ENCODE measurements at regions not wholly inside any gene's neighbourhood (a gene's known extent, or its start where the extent isn't known, plus 50 kb on each side); places are given as distances from the start of the nearest gene placed in this dataset.

GRCh38 chr11:69922596-69923111, 103.4 kb upstream of the FGF3 start:
- Histone ChIP-seq H3K9ac (ENCODE audit: control insufficient read depth, insufficient read depth, low read length) (no peak overlapping the region), H3K4me2 (ENCODE audit: control insufficient read depth, insufficient read depth) (no peak overlapping the region), H4K20me1 (ENCODE audit: control insufficient read depth, insufficient read depth) (no peaks in the 10 kb centered on the region), H3K27ac (ENCODE audit: control insufficient read depth, insufficient read depth) (no peak overlapping the region), H2AFZ (ENCODE audit: control insufficient read depth, low read depth, low read length) (no peak overlapping the region), H3K9me3 (replicated peaks; ENCODE audit: control insufficient read depth, insufficient read depth, low read length) (no peaks in the 10 kb centered on the region), H3K27me3 (replicated peaks in 1 of 2; ENCODE audit: control insufficient read depth in 2 of 2, insufficient read depth in 2 of 2, low read length in 1 of 2) (peaks cover 2 to 5% of the 10 kb centered on the region in 2 experiments; a peak in 2 of 4 replicates), H3K36me3 (ENCODE audit: control insufficient read depth in 2 of 2, insufficient read depth in 2 of 2, low read length in 1 of 2) (no peaks in the 10 kb centered on the region), H3K4me3 (no peak overlapping the region), H3K4me1 (ENCODE audit: control insufficient read depth, insufficient read depth, low read length) (no peaks in the 10 kb centered on the region), H3K79me2 (ENCODE audit: control insufficient read depth, insufficient read depth, low read length) (no peaks in the 10 kb centered on the region)
- BruUV-seq (replicated peaks): no TSS peak
- TF ChIP-seq ZBED1 (IDR thresholded peaks at IDR 0.05; ENCODE audit: borderline replicate concordance) (no peak), RELA (IDR thresholded peaks at IDR 0.05; ENCODE audit: borderline replicate concordance, partially characterized antibody) (no peak), SIN3A (IDR thresholded peaks at IDR 0.05; ENCODE audit: low read depth, low read length) (no peak), NR2C2 (IDR thresholded peaks at IDR 0.05; ENCODE audit: borderline replicate concordance, control insufficient read depth, insufficient read length, low read depth) (no peak), USF1 (IDR thresholded peaks at IDR 0.05; ENCODE audit: borderline replicate concordance, extremely low read length, insufficient read depth, low read depth, low read length) (no peak), NBN (IDR thresholded peaks at IDR 0.05) (no peak), MTA2 (IDR thresholded peaks at IDR 0.05; ENCODE audit: low read depth) (no peak), CHD4 (IDR thresholded peaks at IDR 0.05) (no peak), ZNF274 (IDR thresholded peaks at IDR 0.05; ENCODE audit: insufficient read depth, insufficient read length) (no peak), CHD2 (IDR thresholded peaks at IDR 0.05; ENCODE audit: borderline replicate concordance, low read depth, low read length) (no peak), TBL1XR1 (IDR thresholded peaks at IDR 0.05; ENCODE audit: low read depth, low read length) (no peak), YY1 (IDR thresholded peaks at IDR 0.05; ENCODE audit: low read depth, low read length) (no peak), BHLHE40 (IDR thresholded peaks at IDR 0.05; ENCODE audit: borderline replicate concordance in 1 of 2, low read depth in 2 of 2, low read length in 1 of 2) (no peak), EP300 (IDR thresholded peaks at IDR 0.05; ENCODE audit: borderline replicate concordance in 1 of 2, control insufficient read depth in 1 of 2, low read depth in 2 of 2, low read length in 2 of 2) (no peak)
- TF ChIP-seq, protein P1, sequence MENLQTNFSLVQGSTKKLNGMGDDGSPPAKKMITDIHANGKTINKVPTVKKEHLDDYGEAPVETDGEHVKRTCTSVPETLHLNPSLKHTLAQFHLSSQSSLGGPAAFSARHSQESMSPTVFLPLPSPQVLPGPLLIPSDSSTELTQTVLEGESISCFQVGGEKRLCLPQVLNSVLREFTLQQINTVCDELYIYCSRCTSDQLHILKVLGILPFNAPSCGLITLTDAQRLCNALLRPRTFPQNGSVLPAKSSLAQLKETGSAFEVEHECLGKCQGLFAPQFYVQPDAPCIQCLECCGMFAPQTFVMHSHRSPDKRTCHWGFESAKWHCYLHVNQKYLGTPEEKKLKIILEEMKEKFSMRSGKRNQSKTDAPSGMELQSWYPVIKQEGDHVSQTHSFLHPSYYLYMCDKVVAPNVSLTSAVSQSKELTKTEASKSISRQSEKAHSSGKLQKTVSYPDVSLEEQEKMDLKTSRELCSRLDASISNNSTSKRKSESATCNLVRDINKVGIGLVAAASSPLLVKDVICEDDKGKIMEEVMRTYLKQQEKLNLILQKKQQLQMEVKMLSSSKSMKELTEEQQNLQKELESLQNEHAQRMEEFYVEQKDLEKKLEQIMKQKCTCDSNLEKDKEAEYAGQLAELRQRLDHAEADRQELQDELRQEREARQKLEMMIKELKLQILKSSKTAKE (IDR thresholded peaks at IDR 0.05; ENCODE audit: low read depth, poor library complexity, severe bottlenecking): no peak
- TF ChIP-seq, protein P2, sequence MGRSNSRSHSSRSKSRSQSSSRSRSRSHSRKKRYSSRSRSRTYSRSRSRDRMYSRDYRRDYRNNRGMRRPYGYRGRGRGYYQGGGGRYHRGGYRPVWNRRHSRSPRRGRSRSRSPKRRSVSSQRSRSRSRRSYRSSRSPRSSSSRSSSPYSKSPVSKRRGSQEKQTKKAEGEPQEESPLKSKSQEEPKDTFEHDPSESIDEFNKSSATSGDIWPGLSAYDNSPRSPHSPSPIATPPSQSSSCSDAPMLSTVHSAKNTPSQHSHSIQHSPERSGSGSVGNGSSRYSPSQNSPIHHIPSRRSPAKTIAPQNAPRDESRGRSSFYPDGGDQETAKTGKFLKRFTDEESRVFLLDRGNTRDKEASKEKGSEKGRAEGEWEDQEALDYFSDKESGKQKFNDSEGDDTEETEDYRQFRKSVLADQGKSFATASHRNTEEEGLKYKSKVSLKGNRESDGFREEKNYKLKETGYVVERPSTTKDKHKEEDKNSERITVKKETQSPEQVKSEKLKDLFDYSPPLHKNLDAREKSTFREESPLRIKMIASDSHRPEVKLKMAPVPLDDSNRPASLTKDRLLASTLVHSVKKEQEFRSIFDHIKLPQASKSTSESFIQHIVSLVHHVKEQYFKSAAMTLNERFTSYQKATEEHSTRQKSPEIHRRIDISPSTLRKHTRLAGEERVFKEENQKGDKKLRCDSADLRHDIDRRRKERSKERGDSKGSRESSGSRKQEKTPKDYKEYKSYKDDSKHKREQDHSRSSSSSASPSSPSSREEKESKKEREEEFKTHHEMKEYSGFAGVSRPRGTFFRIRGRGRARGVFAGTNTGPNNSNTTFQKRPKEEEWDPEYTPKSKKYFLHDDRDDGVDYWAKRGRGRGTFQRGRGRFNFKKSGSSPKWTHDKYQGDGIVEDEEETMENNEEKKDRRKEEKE (IDR thresholded peaks at IDR 0.05): no peak
- DNase-seq (ENCODE audit: low read depth, low spot score) (no peak), ATAC-seq (no peak), FAIRE-seq (no peak)
- SMC1A ChIA-PET (ENCODE audit: uncharacterized antibody, unreplicated experiment): no interaction called here
- POLR2A ChIA-PET: no interaction called here
- CTCF ChIA-PET: no interaction called here
- in situ Hi-C loops (cut with MboI): loop anchor here (5.0 kb wide), 1 partner anchor 550 kb away; no protein-coding TSS in a partner anchor
- intact Hi-C loops (cut with micrococcal nuclease; ENCODE audit: unreplicated experiment): no loop called here
- RAD21 ChIA-PET (ENCODE audit: unreplicated experiment): no interaction called here
- 39% methylated on average over 14 of the region's 14 CpGs for WGBS (ENCODE audit: insufficient coverage, insufficient replicate concordance, low lambda C conversion rate, missing lambda C conversion rate)

Data from GM12878 (cell line).